ENCODE measurements at regions not wholly inside any gene's neighbourhood (a gene's known extent, or its start where the extent isn't known, plus 50 kb on each side); places are given as distances from the start of the nearest gene placed in this dataset.

GRCh38 chr16:6144463-6144862 lies 1046.9 kb upstream of the EEF2KMT start:
- Histone ChIP-seq H3K36me3 (ENCODE audit: control insufficient read depth, insufficient read depth, low read length) (no peaks in the 10 kb centered on the region), H2AFZ (ENCODE audit: low read length) (no peak overlapping the region), H3K9me3 (ENCODE audit: control insufficient read depth, insufficient read depth, low read depth, low read length) (no peaks in the 10 kb centered on the region), H3K9ac (ENCODE audit: insufficient read depth, low read length) (no peak overlapping the region), H3K79me2 (ENCODE audit: control insufficient read depth, insufficient read depth, low read length) (no peaks in the 10 kb centered on the region), H3K27ac (ENCODE audit: insufficient read depth, low read length) (no peak overlapping the region), H3K4me3 (replicated peaks in 1 of 4; ENCODE audit: control extremely low read depth in 1 of 4, insufficient read depth in 1 of 4, low read depth in 3 of 4, low read length in 4 of 4) (no peak overlapping the region), H3K4me1 (ENCODE audit: control insufficient read depth, extremely low read depth, insufficient read depth, low read length) (no peaks in the 10 kb centered on the region), H4K20me1 (ENCODE audit: control insufficient read depth, extremely low read depth, insufficient read depth, low read length) (no peaks in the 10 kb centered on the region), H3K4me2 (ENCODE audit: extremely low read depth, insufficient read depth, low read length) (no peak overlapping the region), H3K27me3 (ENCODE audit: control insufficient read depth, insufficient read depth, low read length) (no peaks in the 10 kb centered on the region)
- no peak for TF ChIP-seq CTCF (conservative IDR thresholded peaks at IDR 0.05 in 1 of 2, IDR thresholded peaks at IDR 0.05 in 1 of 2; ENCODE audit: low read depth in 1 of 2, low read length in 2 of 2)
- TF ChIP-seq EZH2 (IDR thresholded peaks at IDR 0.05; ENCODE audit: low read length, missing control alignments): no peak
- DNase-seq (ENCODE audit: low read depth in 2 of 2): no peak

- H3K27ac ChIP-seq (ENCODE audit: insufficient read depth, low read length): no peak overlapping the region
- no peaks in the 10 kb centered on the region for H3K9me3 ChIP-seq (ENCODE audit: control insufficient read depth, insufficient read depth, low read depth, low read length)
- H2AFZ ChIP-seq (ENCODE audit: low read length): no peak overlapping the region
- H3K36me3 ChIP-seq (ENCODE audit: control insufficient read depth, insufficient read depth, low read length): no peaks in the 10 kb centered on the region
- H3K9ac ChIP-seq (ENCODE audit: insufficient read depth, low read length): no peak overlapping the region
- TF ChIP-seq CTCF (conservative IDR thresholded peaks at IDR 0.05 in 1 of 2, IDR thresholded peaks at IDR 0.05 in 1 of 2; ENCODE audit: low read depth in 1 of 2, low read length in 2 of 2) (no peak), EZH2 (IDR thresholded peaks at IDR 0.05; ENCODE audit: low read length, missing control alignments) (no peak)
- H3K4me1 ChIP-seq (ENCODE audit: control insufficient read depth, extremely low read depth, insufficient read depth, low read length): no peaks in the 10 kb centered on the region
- no peak overlapping the region for H3K4me3 ChIP-seq (replicated peaks in 1 of 4; ENCODE audit: control extremely low read depth in 1 of 4, insufficient read depth in 1 of 4, low read depth in 3 of 4, low read length in 4 of 4)
- DNase-seq (ENCODE audit: low read depth in 2 of 2): no peak
- no peaks in the 10 kb centered on the region for H4K20me1 ChIP-seq (ENCODE audit: control insufficient read depth, extremely low read depth, insufficient read depth, low read length)
- no peaks in the 10 kb centered on the region for H3K27me3 ChIP-seq (ENCODE audit: control insufficient read depth, insufficient read depth, low read length)
- H3K79me2 ChIP-seq (ENCODE audit: control insufficient read depth, insufficient read depth, low read length): no peaks in the 10 kb centered on the region
- no peak overlapping the region for H3K4me2 ChIP-seq (ENCODE audit: extremely low read depth, insufficient read depth, low read length)
These were observed 1045.4 kb upstream of the EEF2KMT start for GRCh38 chr16:6143020-6143419.

- H2AFZ ChIP-seq (ENCODE audit: low read length): no peak overlapping the region
- H3K4me1 ChIP-seq (ENCODE audit: control insufficient read depth, extremely low read depth, insufficient read depth, low read length): no peaks in the 10 kb centered on the region
- no peaks in the 10 kb centered on the region for H3K27me3 ChIP-seq (ENCODE audit: control insufficient read depth, insufficient read depth, low read length)
- no peaks in the 10 kb centered on the region for H3K9me3 ChIP-seq (ENCODE audit: control insufficient read depth, insufficient read depth, low read depth, low read length)
- TF ChIP-seq EZH2 (IDR thresholded peaks at IDR 0.05; ENCODE audit: low read length, missing control alignments): no peak
- H3K4me3 ChIP-seq (replicated peaks in 1 of 4; ENCODE audit: control extremely low read depth in 1 of 4, insufficient read depth in 1 of 4, low read depth in 3 of 4, low read length in 4 of 4): no peak overlapping the region
- no peaks in the 10 kb centered on the region for H3K36me3 ChIP-seq (ENCODE audit: control insufficient read depth, insufficient read depth, low read length)
- no peak overlapping the region for H3K4me2 ChIP-seq (ENCODE audit: extremely low read depth, insufficient read depth, low read length)
- no peak overlapping the region for H3K27ac ChIP-seq (ENCODE audit: insufficient read depth, low read length)
- H3K9ac ChIP-seq (ENCODE audit: insufficient read depth, low read length): no peak overlapping the region
- no peaks in the 10 kb centered on the region for H4K20me1 ChIP-seq (ENCODE audit: control insufficient read depth, extremely low read depth, insufficient read depth, low read length)
- no peaks in the 10 kb centered on the region for H3K79me2 ChIP-seq (ENCODE audit: control insufficient read depth, insufficient read depth, low read length)
- no peak for DNase-seq (ENCODE audit: low read depth in 2 of 2)
These were observed 1035.5 kb upstream of the EEF2KMT start for GRCh38 chr16:6133009-6133557.

Data from fibroblast of lung (primary cell).